HG02798 (cell line): ENCODE measurements at regions not wholly inside any gene's neighbourhood (a gene's known extent, or its start where the extent isn't known, plus 50 kb on each side); places are given as distances from the start of the nearest gene placed in this dataset.
"Not testable (repeated sequence)": the region's sequence is repeated elsewhere in the genome, so short reads cannot be mapped to it uniquely, and the experiment has no call there.

Experiments
- ATAC-seq: cut with Tn5 transposase; IDR thresholded peaks from one replicate; pipeline ENCODE4 v1.9.1; 2021; ENCODE audit warnings: mild to moderate bottlenecking; ENCODE audit not compliant: unreplicated experiment, poor library complexity

GRCh38 chr12:75814851-75815754 is 216.5 kb downstream of the PHLDA1 start:
- peak; percentile 36 for ATAC-seq

- peak; percentile 66 for ATAC-seq
Measured at GRCh38 chr12:75813072-75813471, 218.5 kb downstream of the PHLDA1 start.

- ATAC-seq, result peak; percentile 58
Measured at GRCh38 chr12:75812271-75813018, 219.1 kb downstream of the PHLDA1 start.

- no peak for ATAC-seq
Measured at GRCh38 chr12:75809746-75810145, 221.8 kb downstream of the PHLDA1 start.

DNA sequence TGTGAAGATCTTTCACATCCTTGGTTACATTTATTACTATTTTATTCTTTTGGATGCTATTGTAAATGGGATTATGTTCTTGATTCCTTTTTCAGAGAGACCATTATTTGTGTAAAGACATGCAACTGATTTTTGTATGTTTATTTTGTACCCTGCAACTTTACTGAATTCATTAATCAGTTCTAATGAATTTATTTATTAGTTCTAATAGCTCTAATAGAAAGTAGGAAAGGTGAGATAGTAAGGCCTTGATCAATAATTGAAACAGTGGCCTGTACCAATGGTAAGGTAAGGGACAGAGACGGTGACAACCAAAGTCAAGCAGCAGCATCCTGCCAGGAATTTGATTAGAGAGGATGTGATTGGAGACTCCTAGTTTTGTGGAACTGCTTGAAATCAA is 224.1 kb downstream of the PHLDA1 start:
- ATAC-seq, result no peak

GRCh38 chr12:75805905-75806304 is 225.7 kb downstream of the PHLDA1 start:
- ATAC-seq, result no peak

DNA sequence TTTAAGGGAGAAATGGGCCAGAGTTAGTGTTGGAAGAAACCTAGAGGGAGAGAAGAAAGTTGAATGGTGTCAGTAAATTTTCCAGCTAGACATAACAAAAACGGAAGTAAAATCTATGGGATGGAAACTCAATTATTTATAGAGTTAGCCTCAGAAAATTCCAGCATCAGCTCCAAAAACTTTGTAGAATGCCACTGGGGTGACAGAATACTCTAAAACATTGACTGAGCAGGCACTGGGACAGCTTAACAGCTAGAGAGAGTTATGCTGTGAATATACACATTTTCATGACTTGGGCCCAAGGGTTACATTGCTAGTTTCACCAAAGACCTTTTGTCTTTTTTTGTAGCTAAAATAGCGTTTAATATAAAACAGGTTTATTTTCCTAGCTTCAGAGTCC is 226.3 kb downstream of the PHLDA1 start:
- no peak for ATAC-seq

GRCh38 chr12:75798136-75798926 is 233.2 kb downstream of the PHLDA1 start:
- no peak for ATAC-seq

GRCh38 chr12:75795125-75795524 is 236.5 kb downstream of the PHLDA1 start:
- no peak for ATAC-seq

DNA sequence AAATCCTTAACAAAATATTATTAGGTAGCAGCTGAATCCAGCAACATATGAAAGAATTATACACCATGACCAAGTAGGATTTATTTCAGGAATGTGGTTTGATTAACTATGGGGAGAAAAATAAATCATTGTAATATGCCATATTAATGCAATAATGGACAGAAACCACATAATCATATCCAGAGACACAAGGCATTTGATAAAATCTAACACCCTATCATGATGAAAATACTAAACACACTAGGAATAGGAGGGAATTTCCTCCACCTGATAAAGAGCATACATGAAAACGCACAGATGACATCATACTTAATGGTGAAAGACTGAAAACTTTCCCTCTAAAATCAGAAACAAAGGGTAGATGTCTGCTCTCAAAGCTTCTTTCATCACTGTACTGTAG is 238.9 kb downstream of the PHLDA1 start:
- no peak for ATAC-seq

GRCh38 chr12:75790219-75790618 is 241.4 kb downstream of the PHLDA1 start:
- ATAC-seq, result no peak

DNA sequence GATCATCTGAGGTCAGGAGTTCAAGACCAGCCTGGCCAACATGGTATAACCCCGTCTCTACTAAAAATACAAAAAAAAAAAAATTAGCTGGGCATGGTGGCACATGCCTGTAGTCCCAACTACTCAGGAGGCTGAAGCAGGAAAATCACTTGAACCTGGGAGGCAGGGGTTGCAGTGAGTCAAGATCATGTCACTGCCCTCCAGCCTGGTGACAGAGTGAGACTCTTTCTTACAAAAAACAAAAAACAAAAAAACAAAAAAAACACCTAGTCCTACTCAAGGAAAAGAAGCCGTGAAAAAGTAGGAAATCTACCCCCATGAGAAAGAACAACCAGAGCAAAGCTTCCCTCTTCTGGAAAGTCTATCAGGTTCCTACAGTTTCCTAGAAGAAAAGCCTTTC is 244.4 kb downstream of the PHLDA1 start:
- not testable (repeated sequence) for ATAC-seq

DNA sequence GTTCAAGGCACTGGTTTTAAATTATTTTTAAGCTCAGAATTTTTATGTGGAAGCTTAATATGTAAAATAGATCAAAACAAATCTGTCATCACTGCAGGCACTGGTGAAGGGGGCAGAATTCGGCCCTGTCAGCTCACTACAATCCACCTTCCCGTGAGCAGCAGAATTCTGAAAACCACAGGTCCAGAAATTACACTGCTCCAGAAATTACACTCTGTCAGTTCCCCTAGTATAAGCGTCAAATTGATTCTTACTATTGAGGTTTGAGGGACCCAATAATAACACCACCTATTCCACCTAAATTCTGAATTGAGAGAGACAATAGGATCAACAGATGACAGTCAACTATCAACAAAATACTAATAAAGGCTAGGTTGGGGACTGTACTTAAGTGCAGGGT is 245.5 kb downstream of the PHLDA1 start:
- ATAC-seq, result no peak

GRCh38 chr12:75784591-75784990 is 247.0 kb downstream of the PHLDA1 start:
- ATAC-seq, result no peak

DNA sequence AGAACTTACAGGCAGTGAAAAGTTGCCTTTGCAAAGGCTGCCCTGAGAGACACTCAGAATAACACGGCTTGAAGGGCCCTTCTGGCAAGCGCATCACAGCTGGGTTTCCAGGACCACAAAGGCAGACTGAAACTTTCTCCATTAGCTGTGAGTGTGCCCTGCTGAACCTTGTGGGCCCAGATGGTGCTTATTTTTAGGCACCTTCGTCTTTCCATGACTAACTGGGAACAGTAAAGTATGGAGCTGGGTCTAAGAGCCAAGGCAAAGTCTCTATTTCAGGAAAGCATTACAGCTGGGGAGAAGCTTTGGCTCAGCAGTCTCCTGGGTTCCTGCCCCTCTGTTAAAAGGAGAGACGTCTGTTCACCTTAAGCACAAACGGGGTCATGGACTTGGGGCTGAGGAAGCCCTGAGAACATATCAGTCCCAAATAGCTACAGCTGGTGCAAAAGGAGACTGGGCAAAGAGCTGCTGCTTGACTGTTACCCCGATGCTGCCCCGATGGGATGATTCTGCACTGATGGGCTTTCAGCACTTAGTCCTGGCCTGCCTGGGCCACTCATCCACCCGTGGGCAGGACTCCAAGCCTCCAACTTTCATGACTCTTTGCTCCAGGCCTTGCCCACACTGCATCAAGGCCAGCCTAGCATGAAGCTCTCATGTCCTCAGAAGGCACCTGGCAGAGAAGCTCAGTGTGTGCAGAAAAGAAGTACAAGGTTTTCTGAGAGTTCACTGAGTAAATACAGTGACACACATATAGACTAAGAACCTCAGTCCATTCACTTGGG is 248.3 kb downstream of the PHLDA1 start:
- ATAC-seq, result no peak

- ATAC-seq, result no peak
Measured at GRCh38 chr12:75782069-75782581, 249.5 kb downstream of the PHLDA1 start.

DNA sequence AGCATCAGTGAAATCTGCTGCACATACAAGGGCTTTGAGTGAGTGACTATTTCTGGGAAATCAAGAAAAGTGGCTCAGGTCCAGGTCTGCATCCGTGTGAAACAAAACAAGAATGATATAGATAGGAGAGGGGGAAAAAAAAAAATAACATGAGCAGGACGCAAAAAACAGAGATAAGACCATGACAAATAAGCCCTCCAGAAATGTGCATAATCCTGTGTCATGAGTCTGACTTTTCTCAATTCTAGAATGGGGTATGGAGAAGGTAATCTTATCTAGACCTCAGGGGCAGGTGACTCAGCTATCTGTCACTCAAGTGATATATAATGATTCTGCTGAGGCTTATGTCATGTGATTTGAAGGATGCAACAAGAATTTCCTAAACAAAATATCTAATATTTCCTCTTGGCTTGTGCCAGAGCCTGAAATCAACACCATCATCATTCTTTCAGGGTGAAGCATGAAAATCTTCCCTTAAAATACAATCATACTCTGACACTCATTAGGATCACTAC is 250.0 kb downstream of the PHLDA1 start:
- ATAC-seq, result no peak

GRCh38 chr12:75779891-75780496 is 251.6 kb downstream of the PHLDA1 start:
- ATAC-seq, result no peak
